Left ventricle myocardium inferior (tissue), 1 donor: ENCODE measurements at regions not wholly inside any gene's neighbourhood (a gene's known extent, or its start where the extent isn't known, plus 50 kb on each side); places are given as distances from the start of the nearest gene placed in this dataset.

ENCODE experiments used
- DNase-seq: peaks from one replicate; pipeline ENCODE4 v3.0.0-alpha.2; 2020
- H3K27ac ChIP-seq: fragments of 200-600 bp; replicated peaks from 2 replicates; pipeline ENCODE4 v1.8.0; 2021
- H3K27me3 ChIP-seq: fragments of 200-600 bp; 2 replicates; pipeline ENCODE4 v1.8.0; 2021; ENCODE audit warnings: low read depth
- H3K36me3 ChIP-seq: fragments of 200-600 bp; 2 replicates; pipeline ENCODE4 v1.8.0; 2021
- H3K4me1 ChIP-seq: fragments of 200-600 bp; 2 replicates; pipeline ENCODE4 v1.8.0; 2021
- H3K4me3 ChIP-seq: fragments of 200-600 bp; 2 replicates; pipeline ENCODE4 v1.8.0; 2021; ENCODE audit warnings: mild to moderate bottlenecking, moderate library complexity
- H3K9me3 ChIP-seq: fragments of 200-600 bp; replicated peaks from 2 replicates; pipeline ENCODE4 v1.8.0; 2021
- intact Hi-C: fragments of 100-400 bp; cut with micrococcal nuclease; formaldehyde crosslinking; loops from one replicate; pipeline ENCODE4 v1.11.0; 2022
- TF ChIP-seq, protein P1 (sequence below): fragments of 200-600 bp; IDR thresholded peaks from 2 replicates; pipeline ENCODE4 v1.8.0; 2021; ENCODE audit warnings: antibody characterized with exemption, mild to moderate bottlenecking, borderline replicate concordance
- donor health status: DM: no; HTN: yes; CAD: no; lungs with severe emphysema.

- H3K27me3 ChIP-seq: no peaks in the 10 kb centered on the region
- TF ChIP-seq, protein P1, sequence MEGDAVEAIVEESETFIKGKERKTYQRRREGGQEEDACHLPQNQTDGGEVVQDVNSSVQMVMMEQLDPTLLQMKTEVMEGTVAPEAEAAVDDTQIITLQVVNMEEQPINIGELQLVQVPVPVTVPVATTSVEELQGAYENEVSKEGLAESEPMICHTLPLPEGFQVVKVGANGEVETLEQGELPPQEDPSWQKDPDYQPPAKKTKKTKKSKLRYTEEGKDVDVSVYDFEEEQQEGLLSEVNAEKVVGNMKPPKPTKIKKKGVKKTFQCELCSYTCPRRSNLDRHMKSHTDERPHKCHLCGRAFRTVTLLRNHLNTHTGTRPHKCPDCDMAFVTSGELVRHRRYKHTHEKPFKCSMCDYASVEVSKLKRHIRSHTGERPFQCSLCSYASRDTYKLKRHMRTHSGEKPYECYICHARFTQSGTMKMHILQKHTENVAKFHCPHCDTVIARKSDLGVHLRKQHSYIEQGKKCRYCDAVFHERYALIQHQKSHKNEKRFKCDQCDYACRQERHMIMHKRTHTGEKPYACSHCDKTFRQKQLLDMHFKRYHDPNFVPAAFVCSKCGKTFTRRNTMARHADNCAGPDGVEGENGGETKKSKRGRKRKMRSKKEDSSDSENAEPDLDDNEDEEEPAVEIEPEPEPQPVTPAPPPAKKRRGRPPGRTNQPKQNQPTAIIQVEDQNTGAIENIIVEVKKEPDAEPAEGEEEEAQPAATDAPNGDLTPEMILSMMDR: no peak
- no peak for DNase-seq
- H3K4me3 ChIP-seq: no peak overlapping the region
- no peaks in the 10 kb centered on the region for H3K9me3 ChIP-seq
- H3K36me3 ChIP-seq: no peaks in the 10 kb centered on the region
- no peak overlapping the region for H3K27ac ChIP-seq
- H3K4me1 ChIP-seq: peaks cover 19% of the 10 kb centered on the region
- intact Hi-C loops: no loop called here
Observed at GRCh38 chr3:41024031-41024836, 175.1 kb upstream of the CTNNB1 start.

DNA sequence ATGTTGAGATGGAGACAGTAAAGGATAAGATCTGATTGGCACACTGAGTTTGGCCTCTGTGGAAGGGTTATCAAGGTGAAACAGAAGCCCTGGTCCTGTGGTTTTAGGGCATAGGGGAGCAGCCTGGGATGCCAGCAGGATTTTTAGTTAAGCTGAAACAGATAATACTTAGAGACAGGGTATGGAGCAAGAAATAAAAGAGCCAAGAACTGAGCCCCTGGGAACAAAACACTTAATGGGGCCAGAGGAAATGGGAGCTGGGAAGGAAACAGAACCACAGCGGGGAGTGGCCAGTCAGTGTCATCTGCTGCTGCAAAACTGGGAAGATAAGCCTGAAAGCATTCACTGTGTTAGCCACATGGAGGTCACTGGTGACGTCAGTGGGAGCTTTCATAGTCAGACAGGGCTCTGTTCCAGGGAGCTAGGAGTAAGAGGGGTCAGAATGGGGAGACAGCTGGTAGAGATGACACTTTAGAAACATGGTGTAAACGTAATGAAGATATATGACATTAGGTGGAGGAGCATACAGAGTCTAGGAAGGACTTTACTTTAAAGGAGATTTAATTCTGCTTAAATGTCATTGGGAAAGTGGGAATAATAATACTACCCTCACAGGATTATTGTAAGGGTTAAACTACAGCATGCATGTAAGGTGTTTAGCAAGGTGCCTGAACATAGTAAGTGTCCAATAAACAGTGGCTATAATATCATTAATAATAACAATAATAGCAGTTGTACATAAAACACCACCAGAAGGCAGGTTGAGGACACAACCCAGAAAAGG, 172.7 kb upstream of the CTNNB1 start:
- TF ChIP-seq, protein P1: no peak
- Histone ChIP-seq H3K4me1 (peaks cover 19% of the 10 kb centered on the region), H3K27ac (peak overlapping the region; percentile 47), H3K9me3 (no peaks in the 10 kb centered on the region), H3K27me3 (no peaks in the 10 kb centered on the region), H3K36me3 (no peaks in the 10 kb centered on the region), H3K4me3 (no peak overlapping the region)
- intact Hi-C loops: no loop called here
- peak; percentile 69 for DNase-seq

DNA sequence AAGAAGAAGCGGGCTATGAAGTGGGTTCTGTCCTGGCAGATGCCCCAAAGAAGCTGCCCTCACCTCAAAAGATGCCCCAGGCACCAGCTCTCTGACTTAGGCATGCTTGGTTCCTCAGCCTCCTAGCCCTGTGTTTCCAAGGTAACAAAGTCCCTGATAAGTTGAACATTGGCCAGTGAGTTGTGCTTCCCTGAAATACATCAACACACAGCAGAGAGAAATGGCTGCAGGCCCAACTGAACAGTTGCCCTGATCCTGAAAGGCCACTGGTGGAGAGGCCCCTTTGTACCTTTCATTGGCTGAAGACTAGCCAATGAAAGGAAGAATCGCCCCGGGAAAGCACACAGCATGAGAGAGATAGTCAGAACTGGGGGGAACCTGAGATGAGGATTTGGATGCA, 169.9 kb upstream of the CTNNB1 start:
- TF ChIP-seq, protein P1: no peak
- intact Hi-C loops: no loop called here
- no peaks in the 10 kb centered on the region for H3K36me3 ChIP-seq
- no peak overlapping the region for H3K4me3 ChIP-seq
- no peaks in the 10 kb centered on the region for H3K27me3 ChIP-seq
- peaks cover 19% of the 10 kb centered on the region for H3K4me1 ChIP-seq
- no peaks in the 10 kb centered on the region for H3K9me3 ChIP-seq
- no peak for DNase-seq
- H3K27ac ChIP-seq: no peak overlapping the region

GRCh38 chr3:41030220-41030619, 169.1 kb upstream of the CTNNB1 start:
- Histone ChIP-seq H3K36me3 (no peaks in the 10 kb centered on the region), H3K9me3 (no peaks in the 10 kb centered on the region), H3K4me1 (peaks cover 24% of the 10 kb centered on the region), H3K4me3 (no peak overlapping the region), H3K27me3 (no peaks in the 10 kb centered on the region), H3K27ac (no peak overlapping the region)
- intact Hi-C loops: no loop called here
- TF ChIP-seq, protein P1: no peak
- DNase-seq: no peak

- H3K4me3 ChIP-seq: no peak overlapping the region
- H3K9me3 ChIP-seq: no peaks in the 10 kb centered on the region
- H3K27ac ChIP-seq: no peak overlapping the region
- H3K4me1 ChIP-seq: peaks cover 18% of the 10 kb centered on the region
- no peak for DNase-seq
- TF ChIP-seq, protein P1: no peak
- intact Hi-C loops: no loop called here
- H3K36me3 ChIP-seq: no peaks in the 10 kb centered on the region
- no peaks in the 10 kb centered on the region for H3K27me3 ChIP-seq
Observed at GRCh38 chr3:41031401-41031800, 167.9 kb upstream of the CTNNB1 start.
